Central memory CD8-positive, alpha-beta T cell (primary cell): ENCODE measurements at regions not wholly inside any gene's neighbourhood (a gene's known extent, or its start where the extent isn't known, plus 50 kb on each side); places are given as distances from the start of the nearest gene placed in this dataset.

Source experiments
- ATAC-seq: fragments of 150-1000 bp; cut with Tn5 transposase; replicated peaks from 2 replicates; pipeline ENCODE4 v1.10.0; 2022; ENCODE audit warnings: mild to moderate bottlenecking, moderate FRiP score, moderate number of reproducible peaks; ENCODE audit not compliant: poor library complexity, severe bottlenecking; ENCODE audit errors: extremely low read depth
- DNase-seq, 2 donors: peaks; one replicate each; pipeline ENCODE4 v3.0.0; 2021; ENCODE audit warnings: low spot score in 2 of 2
- H3K27ac Mint-ChIP-seq: one replicate; pipeline ENCODE4 v1.8.0; 2022; ENCODE audit warnings: low read depth, mild to moderate bottlenecking, moderate library complexity, mixed read lengths
- H3K27me3 Mint-ChIP-seq: one replicate; pipeline ENCODE4 v1.8.0; 2022; ENCODE audit warnings: mixed read lengths
- H3K36me3 Mint-ChIP-seq: one replicate; pipeline ENCODE4 v1.8.0; 2022; ENCODE audit warnings: mild to moderate bottlenecking, moderate library complexity, mixed read lengths; ENCODE audit not compliant: insufficient read depth
- H3K4me1 Mint-ChIP-seq: one replicate; pipeline ENCODE4 v1.8.0; 2022; ENCODE audit warnings: mixed read lengths
- H3K4me3 Mint-ChIP-seq: one replicate; pipeline ENCODE4 v1.8.0; 2022; ENCODE audit warnings: mild to moderate bottlenecking, moderate library complexity, mixed read lengths
- H3K9me3 Mint-ChIP-seq: one replicate; pipeline ENCODE4 v1.8.0; 2022; ENCODE audit warnings: mixed read lengths

DNA sequence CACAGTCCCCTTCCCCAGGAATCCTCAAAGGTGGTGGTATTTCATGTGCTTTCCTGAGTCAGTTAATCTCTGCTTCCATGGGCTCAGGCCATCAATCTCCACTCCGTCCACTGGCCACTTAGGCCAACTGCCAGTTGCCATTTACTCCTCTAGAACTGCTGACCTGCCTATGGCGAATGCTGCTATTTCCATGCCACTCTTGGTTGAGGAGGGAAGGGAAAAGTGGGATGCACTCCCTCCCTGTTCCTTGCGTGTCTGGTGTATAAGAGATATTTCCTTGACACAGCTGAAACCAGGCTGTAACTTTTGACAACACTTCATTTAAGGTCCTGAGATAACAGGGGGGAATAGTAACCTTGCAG lies 261.5 kb downstream of the MREG start:
- ATAC-seq (no peak), DNase-seq (no peak)
- H3K9me3 Mint-ChIP-seq: no peaks in the 10 kb centered on the region
- no peak overlapping the region for H3K4me3 Mint-ChIP-seq
- H3K27ac Mint-ChIP-seq: no peak overlapping the region
- H3K27me3 Mint-ChIP-seq: peaks cover 36% of the 10 kb centered on the region
- H3K36me3 Mint-ChIP-seq: no peaks in the 10 kb centered on the region
- peaks cover 7% of the 10 kb centered on the region for H3K4me1 Mint-ChIP-seq

- H3K4me1 Mint-ChIP-seq: peaks cover 7% of the 10 kb centered on the region
- no peaks in the 10 kb centered on the region for H3K9me3 Mint-ChIP-seq
- ATAC-seq: no peak
- H3K4me3 Mint-ChIP-seq: no peak overlapping the region
- H3K36me3 Mint-ChIP-seq: no peaks in the 10 kb centered on the region
- DNase-seq: no peak
- peaks cover 40% of the 10 kb centered on the region for H3K27me3 Mint-ChIP-seq
- H3K27ac Mint-ChIP-seq: no peak overlapping the region
Measured at GRCh38 chr2:215751200-215751910, 262.0 kb downstream of the MREG start.

DNA sequence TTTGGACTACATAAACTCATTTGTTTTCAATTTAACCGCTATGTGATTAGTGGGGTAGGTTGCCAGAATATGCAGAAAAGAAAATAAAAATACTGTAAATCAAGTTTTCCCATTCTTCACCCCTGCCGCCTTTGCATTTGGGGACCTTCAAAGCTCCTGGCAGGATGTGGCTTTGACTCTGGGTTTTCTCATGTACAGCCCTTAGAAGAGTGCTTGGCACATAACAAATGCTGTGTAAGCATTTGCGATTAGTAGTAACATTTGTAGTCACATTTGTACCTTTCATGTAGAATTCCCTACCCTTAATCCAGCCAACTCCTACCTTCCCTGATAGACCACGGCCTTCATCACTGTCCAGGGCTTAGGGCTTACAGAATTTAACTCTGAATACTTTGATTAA lies 262.6 kb downstream of the MREG start:
- Mint-ChIP-seq H3K27me3 (peaks cover 39% of the 10 kb centered on the region), H3K9me3 (no peaks in the 10 kb centered on the region), H3K4me1 (peaks cover 7% of the 10 kb centered on the region), H3K27ac (no peak overlapping the region), H3K4me3 (no peak overlapping the region), H3K36me3 (no peaks in the 10 kb centered on the region)
- ATAC-seq (peak; percentile 52), DNase-seq (no peak)

GRCh38 chr2:215749092-215749957 lies 264.0 kb downstream of the MREG start:
- Mint-ChIP-seq H3K27me3 (peaks cover 30% of the 10 kb centered on the region), H3K36me3 (no peaks in the 10 kb centered on the region), H3K4me3 (no peak overlapping the region), H3K27ac (no peak overlapping the region), H3K4me1 (peaks cover 7% of the 10 kb centered on the region), H3K9me3 (no peaks in the 10 kb centered on the region)
- ATAC-seq (no peak), DNase-seq (no peak)

GRCh38 chr2:215748446-215748845 lies 264.9 kb downstream of the MREG start:
- H3K27me3 Mint-ChIP-seq: peaks cover 23% of the 10 kb centered on the region
- no peak overlapping the region for H3K4me3 Mint-ChIP-seq
- no peak overlapping the region for H3K27ac Mint-ChIP-seq
- no peaks in the 10 kb centered on the region for H3K9me3 Mint-ChIP-seq
- no peak for DNase-seq
- no peaks in the 10 kb centered on the region for H3K36me3 Mint-ChIP-seq
- ATAC-seq: no peak
- H3K4me1 Mint-ChIP-seq: peaks cover 7% of the 10 kb centered on the region

- Mint-ChIP-seq H3K36me3 (no peaks in the 10 kb centered on the region), H3K27ac (no peak overlapping the region), H3K4me3 (no peak overlapping the region), H3K9me3 (no peaks in the 10 kb centered on the region), H3K27me3 (peaks cover 23% of the 10 kb centered on the region), H3K4me1 (peaks cover 7% of the 10 kb centered on the region)
- no peak for DNase-seq
- no peak for ATAC-seq
Measured at GRCh38 chr2:215746887-215747615, 266.3 kb downstream of the MREG start.

DNA sequence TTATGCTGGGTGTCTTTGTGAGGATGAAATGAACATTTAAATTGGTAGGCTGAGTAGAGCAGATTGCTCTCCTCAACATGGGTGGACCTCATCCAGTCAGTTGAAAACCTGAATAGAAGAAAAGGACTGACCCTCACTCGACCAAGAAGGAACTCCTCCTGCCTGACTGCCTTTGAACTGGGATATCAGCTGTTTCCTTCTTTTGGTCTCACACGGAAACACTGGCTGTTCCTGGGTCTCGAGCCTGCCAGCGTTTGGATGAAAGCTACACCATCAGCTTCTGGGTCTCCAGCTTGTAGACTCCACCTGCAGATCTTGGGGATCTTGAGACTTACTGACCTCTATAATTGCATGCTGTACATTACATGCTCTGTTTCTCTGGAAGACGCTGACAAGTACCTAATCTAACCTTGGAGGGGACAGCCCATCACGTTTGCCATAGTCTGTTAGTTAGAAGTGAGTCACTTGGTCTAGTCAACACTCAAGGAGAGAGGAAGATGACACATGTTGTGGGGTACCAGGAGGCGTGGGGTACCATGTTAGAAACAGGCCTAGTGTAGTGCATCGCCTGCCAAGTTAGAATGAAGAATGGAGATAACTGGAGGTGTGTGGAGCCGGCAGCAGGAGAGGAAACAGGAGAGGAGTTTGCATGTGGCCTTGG lies 267.0 kb downstream of the MREG start:
- peaks cover 6% of the 10 kb centered on the region for H3K4me1 Mint-ChIP-seq
- ATAC-seq: no peak
- no peak overlapping the region for H3K27ac Mint-ChIP-seq

DNA sequence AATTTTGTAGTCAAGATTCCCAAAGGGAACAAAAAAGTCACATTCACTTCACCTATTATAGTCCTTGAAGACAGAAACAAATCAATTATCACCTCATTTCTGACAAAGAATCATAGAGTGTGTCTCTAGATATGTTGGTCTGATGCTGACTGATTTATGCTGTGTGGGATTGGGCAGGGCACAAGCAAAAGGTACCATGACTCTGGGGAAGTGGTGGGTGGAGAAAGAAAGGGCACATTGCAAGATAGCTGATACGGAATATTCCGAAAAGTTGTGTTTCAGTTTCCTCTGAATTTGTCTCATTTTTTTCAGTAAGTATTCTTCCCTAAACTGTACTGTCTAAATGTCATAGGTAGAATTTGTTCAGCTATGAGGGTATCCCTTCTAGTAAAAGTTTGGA lies 268.0 kb downstream of the MREG start:
- no peak overlapping the region for H3K4me3 Mint-ChIP-seq
- H3K9me3 Mint-ChIP-seq: no peaks in the 10 kb centered on the region
- H3K27ac Mint-ChIP-seq: no peak overlapping the region
- no peaks in the 10 kb centered on the region for H3K36me3 Mint-ChIP-seq
- DNase-seq (no peak), ATAC-seq (no peak)
- peaks cover 23% of the 10 kb centered on the region for H3K27me3 Mint-ChIP-seq
- H3K4me1 Mint-ChIP-seq: no peaks in the 10 kb centered on the region

More for the DNA sequence above, 267.0 kb downstream of the MREG start:
- H3K27me3 Mint-ChIP-seq: peaks cover 23% of the 10 kb centered on the region
- H3K9me3 Mint-ChIP-seq: no peaks in the 10 kb centered on the region
- DNase-seq: no peak
- H3K4me3 Mint-ChIP-seq: no peak overlapping the region
- no peaks in the 10 kb centered on the region for H3K36me3 Mint-ChIP-seq

DNA sequence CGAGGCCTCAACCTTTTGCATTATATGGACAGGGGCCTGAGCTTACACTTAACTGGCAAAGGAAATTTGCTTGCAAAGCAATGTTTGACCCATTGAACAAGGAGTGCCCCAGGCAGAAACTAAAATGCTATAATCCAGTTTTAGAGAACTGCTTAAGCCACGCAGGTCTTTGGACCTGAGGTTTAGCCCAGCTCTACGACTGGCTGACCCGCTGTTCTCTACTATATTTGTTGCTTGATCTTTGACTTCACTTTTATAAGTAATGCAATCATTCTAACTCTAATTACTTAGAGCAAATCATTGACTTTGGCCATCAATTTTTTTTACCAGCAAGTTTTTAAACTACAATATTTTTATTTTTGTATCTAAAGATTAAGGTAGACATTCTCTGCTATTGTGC lies 268.8 kb downstream of the MREG start:
- DNase-seq: no peak
- Mint-ChIP-seq H3K36me3 (no peaks in the 10 kb centered on the region), H3K9me3 (no peaks in the 10 kb centered on the region), H3K27ac (no peak overlapping the region), H3K4me1 (no peaks in the 10 kb centered on the region), H3K4me3 (no peak overlapping the region), H3K27me3 (peaks cover 21% of the 10 kb centered on the region)
- ATAC-seq: no peak

DNA sequence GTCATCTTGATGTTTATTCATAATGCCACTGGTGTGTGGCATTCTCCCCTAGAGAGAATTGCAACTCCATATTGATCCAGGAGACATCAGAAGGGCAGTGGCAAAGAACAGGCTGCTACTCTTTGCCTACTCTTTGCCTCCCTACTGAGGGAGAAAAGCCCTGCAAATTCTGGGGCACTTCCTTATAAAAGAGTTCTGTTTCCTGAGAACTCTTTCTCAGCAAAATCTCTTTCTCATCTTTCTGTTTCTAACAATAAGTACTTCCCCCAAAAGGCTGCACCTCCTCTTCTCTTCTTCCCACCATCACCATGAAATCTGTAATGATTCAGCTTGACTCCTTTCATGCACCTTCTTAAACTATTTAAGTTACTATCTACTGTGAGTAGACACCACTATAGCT lies 270.3 kb downstream of the MREG start:
- DNase-seq (no peak), ATAC-seq (no peak)
- Mint-ChIP-seq H3K27me3 (peaks cover 21% of the 10 kb centered on the region), H3K4me3 (no peak overlapping the region), H3K36me3 (no peaks in the 10 kb centered on the region), H3K9me3 (no peaks in the 10 kb centered on the region), H3K27ac (no peak overlapping the region), H3K4me1 (no peaks in the 10 kb centered on the region)

DNA sequence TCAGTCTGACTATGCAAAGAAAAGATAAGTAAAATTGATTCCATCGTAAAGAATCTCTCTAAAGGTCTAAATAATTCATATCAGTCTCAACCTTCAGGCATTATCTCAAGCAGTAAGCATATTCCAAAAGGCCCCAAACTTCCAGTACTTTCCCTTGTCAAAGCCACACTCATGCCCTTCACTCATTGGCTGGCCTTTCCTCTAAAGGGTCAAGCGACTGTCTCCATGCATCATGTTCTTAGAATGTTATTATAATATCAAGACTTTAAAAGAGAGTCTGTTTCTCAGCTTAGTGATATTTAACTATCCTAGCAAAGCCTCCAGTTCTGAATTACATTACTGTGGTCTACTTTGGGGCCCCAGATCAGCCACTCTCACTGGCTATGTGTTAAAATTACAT lies 271.3 kb downstream of the MREG start:
- H3K36me3 Mint-ChIP-seq: no peaks in the 10 kb centered on the region
- H3K9me3 Mint-ChIP-seq: no peaks in the 10 kb centered on the region
- ATAC-seq: no peak
- H3K27ac Mint-ChIP-seq: no peak overlapping the region
- no peak for DNase-seq
- no peak overlapping the region for H3K4me3 Mint-ChIP-seq
- H3K4me1 Mint-ChIP-seq: no peaks in the 10 kb centered on the region
- H3K27me3 Mint-ChIP-seq: peaks cover 23% of the 10 kb centered on the region

DNA sequence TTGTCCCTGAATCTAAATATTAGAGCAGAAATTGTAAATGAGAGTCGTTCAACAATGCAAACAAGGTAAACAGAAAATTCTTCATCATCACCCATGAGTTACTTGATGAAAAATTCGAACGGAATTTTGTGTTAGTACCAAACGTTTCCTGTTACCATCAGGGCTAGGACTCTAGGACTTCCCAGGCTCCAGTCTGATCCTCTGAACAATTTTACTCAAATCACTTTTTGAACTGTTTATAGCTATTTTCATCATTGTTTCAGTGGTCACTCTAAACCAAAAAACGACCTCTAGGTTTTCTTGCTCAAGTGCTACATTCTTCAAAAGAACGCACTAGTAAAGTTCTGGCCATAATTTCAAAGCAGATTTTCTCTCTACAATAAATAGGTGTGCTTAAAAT lies 273.3 kb downstream of the MREG start:
- no peaks in the 10 kb centered on the region for H3K36me3 Mint-ChIP-seq
- H3K27ac Mint-ChIP-seq: no peak overlapping the region
- no peak for ATAC-seq
- no peaks in the 10 kb centered on the region for H3K9me3 Mint-ChIP-seq
- H3K4me3 Mint-ChIP-seq: no peak overlapping the region
- H3K27me3 Mint-ChIP-seq: peaks cover 13% of the 10 kb centered on the region
- DNase-seq: no peak
- no peaks in the 10 kb centered on the region for H3K4me1 Mint-ChIP-seq
